HG03571 (cell line): ENCODE measurements at regions not wholly inside any gene's neighbourhood (a gene's known extent, or its start where the extent isn't known, plus 50 kb on each side); places are given as distances from the start of the nearest gene placed in this dataset.
"Not testable (repeated sequence)": the region's sequence is repeated elsewhere in the genome, so short reads cannot be mapped to it uniquely, and the experiment has no call there.

Experiments
- ATAC-seq: cut with Tn5 transposase; IDR thresholded peaks from one replicate; pipeline ENCODE4 v1.9.1; 2021; ENCODE audit not compliant: unreplicated experiment

- no peak for ATAC-seq
Measured at GRCh38 chr1:4062560-4062959, 162.5 kb upstream of the C1orf174 start.

GRCh38 chr1:4062992-4063391 lies 162.9 kb upstream of the C1orf174 start:
- no peak for ATAC-seq

GRCh38 chr1:4063516-4063915 lies 163.4 kb upstream of the C1orf174 start:
- ATAC-seq, result no peak

- no peak for ATAC-seq
Measured at GRCh38 chr1:4064150-4064889, 164.2 kb upstream of the C1orf174 start.

GRCh38 chr1:4066860-4067599 lies 167.0 kb upstream of the C1orf174 start:
- ATAC-seq, result no peak

GRCh38 chr1:4068076-4068475 lies 168.0 kb upstream of the C1orf174 start:
- no peak for ATAC-seq

GRCh38 chr1:4071653-4072052 lies 171.6 kb upstream of the C1orf174 start:
- ATAC-seq, result no peak

GRCh38 chr1:4072481-4073153 lies 172.5 kb upstream of the C1orf174 start:
- ATAC-seq, result no peak

GRCh38 chr1:4075436-4076225 lies 175.6 kb upstream of the C1orf174 start:
- ATAC-seq, result no peak

GRCh38 chr1:4076346-4076745 lies 176.3 kb upstream of the C1orf174 start:
- no peak for ATAC-seq

GRCh38 chr1:4078091-4078962 lies 178.3 kb upstream of the C1orf174 start:
- ATAC-seq, result not testable (repeated sequence)

GRCh38 chr1:4079815-4080214 lies 179.7 kb upstream of the C1orf174 start:
- ATAC-seq, result no peak

GRCh38 chr1:4081806-4082711 lies 182.0 kb upstream of the C1orf174 start:
- ATAC-seq, result no peak

- ATAC-seq, result no peak
Measured at GRCh38 chr1:4083231-4084047, 183.4 kb upstream of the C1orf174 start.

- ATAC-seq, result no peak
Measured at GRCh38 chr1:4084048-4084431, 184.0 kb upstream of the C1orf174 start.

GRCh38 chr1:4084446-4084845 lies 184.4 kb upstream of the C1orf174 start:
- ATAC-seq, result no peak

- ATAC-seq, result no peak
Measured at GRCh38 chr1:4084896-4085295, 184.8 kb upstream of the C1orf174 start.

- no peak for ATAC-seq
Measured at GRCh38 chr1:4085546-4085945, 185.5 kb upstream of the C1orf174 start.
